DND-41 (cell line): ENCODE measurements at regions not wholly inside any gene's neighbourhood (a gene's known extent, or its start where the extent isn't known, plus 50 kb on each side); places are given as distances from the start of the nearest gene placed in this dataset.

Experiments used
- CTCF ChIP-seq: IDR thresholded peaks from 2 replicates; pipeline ENCODE4 v1.5.1; 2012; ENCODE audit warnings: borderline replicate concordance, low read length, moderate library complexity, mild to moderate bottlenecking; ENCODE audit not compliant: poor library complexity, severe bottlenecking; ENCODE audit errors: extremely low read depth
- EZH2 ChIP-seq: IDR thresholded peaks from 3 replicates; pipeline ENCODE4 v1.6.1; 2012; ENCODE audit warnings: borderline replicate concordance, low read depth, mild to moderate bottlenecking, moderate library complexity, low read length, inconsistent platforms; ENCODE audit not compliant: severe bottlenecking

- TF ChIP-seq CTCF (no peak), EZH2 (no peak)
Measured at GRCh38 chrX:98398542-98398941, 1514.8 kb downstream of the RPA4 start.
